CD4-positive, alpha-beta T cell treated with Interleukin-4 for 4 hours (primary cell): ENCODE measurements at regions not wholly inside any gene's neighbourhood (a gene's known extent, or its start where the extent isn't known, plus 50 kb on each side); places are given as distances from the start of the nearest gene placed in this dataset.
A peak's percentile ranks its signal among the peaks of the same experiment; 100 is the strongest.

Source experiments
- DNase-seq: peaks from one replicate; pipeline ENCODE4 v3.0.0-alpha.2; 2020

GRCh38 chr10:78980354-78980753 is 88.4 kb upstream of the ZMIZ1 start:
- no peak for DNase-seq

GRCh38 chr10:78980815-78981214 is 88.0 kb upstream of the ZMIZ1 start:
- DNase-seq: no peak

GRCh38 chr10:78981257-78981969 is 87.4 kb upstream of the ZMIZ1 start:
- DNase-seq: peak; percentile 22

- DNase-seq: no peak
Measured at GRCh38 chr10:78981970-78982281, 86.8 kb upstream of the ZMIZ1 start.

GRCh38 chr10:78982726-78983125 is 86.0 kb upstream of the ZMIZ1 start:
- DNase-seq: no peak

GRCh38 chr10:78983608-78984007 is 85.2 kb upstream of the ZMIZ1 start:
- DNase-seq: no peak

GRCh38 chr10:78985973-78986818 is 82.6 kb upstream of the ZMIZ1 start:
- DNase-seq: no peak

- DNase-seq: peak; percentile 37
Measured at GRCh38 chr10:78991187-78991586, 77.6 kb upstream of the ZMIZ1 start.

- DNase-seq: peak; percentile 17
Measured at GRCh38 chr10:78992333-78992732, 76.4 kb upstream of the ZMIZ1 start.

- no peak for DNase-seq
Measured at GRCh38 chr10:78993261-78993945, 75.4 kb upstream of the ZMIZ1 start.

- DNase-seq: no peak
Measured at GRCh38 chr10:78995987-78996791, 72.6 kb upstream of the ZMIZ1 start.

- no peak for DNase-seq
Measured at GRCh38 chr10:78996792-78997129, 72.0 kb upstream of the ZMIZ1 start.

GRCh38 chr10:78997635-78998618 is 70.8 kb upstream of the ZMIZ1 start:
- DNase-seq: no peak

- DNase-seq: no peak
Measured at GRCh38 chr10:79001082-79001885, 67.5 kb upstream of the ZMIZ1 start.

GRCh38 chr10:79002336-79002735 is 66.4 kb upstream of the ZMIZ1 start:
- DNase-seq: no peak

GRCh38 chr10:79003183-79004100 is 65.3 kb upstream of the ZMIZ1 start:
- DNase-seq: no peak

GRCh38 chr10:79004311-79004710 is 64.5 kb upstream of the ZMIZ1 start:
- no peak for DNase-seq

- no peak for DNase-seq
Measured at GRCh38 chr10:79005126-79005810, 63.5 kb upstream of the ZMIZ1 start.

- no peak for DNase-seq
Measured at GRCh38 chr10:79007018-79007417, 61.7 kb upstream of the ZMIZ1 start.
